Liver (tissue), 8 donors: ENCODE measurements at regions not wholly inside any gene's neighbourhood (a gene's known extent, or its start where the extent isn't known, plus 50 kb on each side); places are given as distances from the start of the nearest gene placed in this dataset.

Source experiments
- DNase-seq: peaks from one replicate; pipeline ENCODE4 v3.0.0-alpha.2; 2017; ENCODE audit warnings: low spot score
- H3K27ac ChIP-seq, 2 donors: one replicate each; pipeline ENCODE4 v1.7.0; 2013; ENCODE audit warnings: inconsistent platforms in 2 of 2, low read length in 2 of 2, control low read depth in 1 of 2, low read depth in 1 of 2, mild to moderate bottlenecking in 1 of 2
- H3K27me3 ChIP-seq, 4 donors: one replicate each; pipeline versions ENCODE4 v1.6.1 to v1.7.0; 2013; ENCODE audit warnings: low read length in 3 of 4, inconsistent platforms in 1 of 4, mild to moderate bottlenecking in 1 of 4, moderate library complexity in 1 of 4; ENCODE audit not compliant: control insufficient read depth in 4 of 4, insufficient read depth in 4 of 4
- H3K36me3 ChIP-seq, 4 donors: one replicate each; pipeline versions ENCODE4 v1.6.1 to v1.7.0; 2013; ENCODE audit warnings: low read length in 3 of 4, mild to moderate bottlenecking in 3 of 4, low read depth in 1 of 4, moderate library complexity in 1 of 4; ENCODE audit not compliant: control insufficient read depth in 4 of 4, insufficient read depth in 3 of 4
- H3K4me1 ChIP-seq, 4 donors: one replicate each; pipeline versions ENCODE4 v1.6.1 to v1.7.0; 2013; ENCODE audit warnings: low read length in 3 of 4, mild to moderate bottlenecking in 3 of 4, moderate library complexity in 1 of 4; ENCODE audit not compliant: control insufficient read depth in 4 of 4, insufficient read depth in 4 of 4
- H3K4me3 ChIP-seq, 3 donors: one replicate each; pipeline versions ENCODE4 v1.6.1 to v1.7.0; 2013; ENCODE audit warnings: low read length in 3 of 3, control low read depth in 1 of 3, low read depth in 1 of 3, mild to moderate bottlenecking in 1 of 3
- H3K9ac ChIP-seq, 2 donors: one replicate each; pipeline ENCODE4 v1.7.0; 2013; ENCODE audit warnings: low read length in 2 of 2, mild to moderate bottlenecking in 2 of 2, moderate library complexity in 2 of 2, control low read depth in 1 of 2, low read depth in 1 of 2
- H3K9me3 ChIP-seq, 4 donors: one replicate each; pipeline versions ENCODE4 v1.6.1 to v1.7.0; 2013; ENCODE audit warnings: low read length in 3 of 4; ENCODE audit not compliant: control insufficient read depth in 4 of 4
- ATF3 ChIP-seq: IDR thresholded peaks from 2 replicates; pipeline ENCODE4 v1.6.1; 2016; ENCODE audit warnings: antibody characterized with exemption
- CTCF ChIP-seq: fragments of 150-350 bp; IDR thresholded peaks from 2 replicates; pipeline ENCODE4 v1.5.1; 2017; ENCODE audit warnings: improper control_type of control experiment, low read depth, low read length; ENCODE audit not compliant: missing input control
- EGR1 ChIP-seq, 2 donors: IDR thresholded peaks; 2 replicates each; pipeline ENCODE4 v1.6.1; 2016 to 2018; ENCODE audit warnings: antibody characterized with exemption in 2 of 2, low read depth in 2 of 2
- FOXA2 ChIP-seq: IDR thresholded peaks from 2 replicates; pipeline ENCODE4 v1.6.1; 2016; ENCODE audit warnings: antibody characterized with exemption
- GABPA ChIP-seq, 2 donors: IDR thresholded peaks in 1 of 2; conservative IDR thresholded peaks in 1 of 2; 2 replicates each; pipeline ENCODE4 v1.6.1; 2016; ENCODE audit warnings: antibody characterized with exemption in 2 of 2, mild to moderate bottlenecking in 1 of 2, moderate library complexity in 1 of 2
- HNF4A ChIP-seq, 2 donors: conservative IDR thresholded peaks; 2 replicates each; pipeline ENCODE4 v1.6.1; 2016; ENCODE audit warnings: antibody characterized with exemption in 2 of 2, mild to moderate bottlenecking in 2 of 2
- HNF4G ChIP-seq: IDR thresholded peaks from 2 replicates; pipeline ENCODE4 v1.6.1; 2016; ENCODE audit warnings: antibody characterized with exemption
- JUND ChIP-seq, 2 donors: IDR thresholded peaks; 2 replicates each; pipeline ENCODE4 v1.6.1; 2016; ENCODE audit warnings: antibody characterized with exemption in 2 of 2
- MAX ChIP-seq: IDR thresholded peaks from 2 replicates; pipeline ENCODE4 v1.6.1; 2016; ENCODE audit warnings: antibody characterized with exemption
- NR2F2 ChIP-seq: IDR thresholded peaks from 2 replicates; pipeline ENCODE4 v1.6.1; 2016; ENCODE audit warnings: antibody characterized with exemption
- RAD21 ChIP-seq, 2 donors: IDR thresholded peaks; 2 replicates each; pipeline ENCODE4 v1.6.1; 2016; ENCODE audit warnings: antibody characterized with exemption in 2 of 2, mild to moderate bottlenecking in 2 of 2
- REST ChIP-seq: IDR thresholded peaks from 2 replicates; pipeline ENCODE4 v1.6.1; 2016; ENCODE audit warnings: antibody characterized with exemption, mild to moderate bottlenecking
- RXRA ChIP-seq, 2 donors: IDR thresholded peaks; 2 replicates each; pipeline ENCODE4 v1.6.1; 2017 to 2018; ENCODE audit warnings: antibody characterized with exemption in 2 of 2, mild to moderate bottlenecking in 1 of 2
- SP1 ChIP-seq: IDR thresholded peaks from 2 replicates; pipeline ENCODE4 v1.6.1; 2018; ENCODE audit warnings: antibody characterized with exemption, mild to moderate bottlenecking
- TAF1 ChIP-seq: conservative IDR thresholded peaks from 2 replicates; pipeline ENCODE4 v1.6.1; 2016; ENCODE audit warnings: antibody characterized with exemption, mild to moderate bottlenecking
- YY1 ChIP-seq: IDR thresholded peaks from 2 replicates; pipeline ENCODE4 v1.6.1; 2016; ENCODE audit warnings: antibody characterized with exemption, mild to moderate bottlenecking
- ZBTB33 ChIP-seq: IDR thresholded peaks from 2 replicates; pipeline ENCODE4 v1.6.1; 2016; ENCODE audit warnings: antibody characterized with exemption
- WGBS: extraction: QIAGEN DNeasy Blood & Tissue Kit; methylation state at CpG from one replicate; pipeline ENCODE4 v1.1.7; 2013; 5-methylcytosine and 5-hydroxymethylcytosine counted together
- donor health status: healthy.
- donor health status: healthy.
- donor health status: healthy.
- donor health status: healthy.
- donor health status: healthy.

GRCh38 chr3:184449161-184449515 lies 69.3 kb downstream of the CHRD start:
- no peaks in the 10 kb centered on the region for H3K36me3 ChIP-seq
- WGBS: 92% methylated on average over 5 of the region's 5 CpGs

GRCh38 chr3:184450547-184450946 lies 70.7 kb downstream of the CHRD start:
- WGBS: 91% methylated on average over 4 of the region's 4 CpGs
- Histone ChIP-seq H3K4me1 (no peaks in the 10 kb centered on the region), H3K36me3 (no peaks in the 10 kb centered on the region), H3K4me3 (no peak overlapping the region), H3K9me3 (no peaks in the 10 kb centered on the region), H3K27ac (no peak overlapping the region), H3K27me3 (no peaks in the 10 kb centered on the region), H3K9ac (no peak overlapping the region)
- TF ChIP-seq RXRA (IDR thresholded peaks at IDR 0.05): no peak
- no peak for TF ChIP-seq ZBTB33
- TF ChIP-seq EGR1 (IDR thresholded peaks at IDR 0.05; ENCODE audit: low read depth in 2 of 2): no peak
- no peak for TF ChIP-seq JUND (IDR thresholded peaks at IDR 0.05)
- TF ChIP-seq ATF3: no peak
- TF ChIP-seq HNF4G: no peak
- no peak for TF ChIP-seq NR2F2
- TF ChIP-seq GABPA (IDR thresholded peaks at IDR 0.05 in 1 of 2, conservative IDR thresholded peaks at IDR 0.05 in 1 of 2): no peak
- TF ChIP-seq TAF1: no peak
- no peak for TF ChIP-seq CTCF
- TF ChIP-seq RAD21 (IDR thresholded peaks at IDR 0.05): no peak
- TF ChIP-seq SP1: no peak
- no peak for TF ChIP-seq MAX
- TF ChIP-seq FOXA2: no peak
- no peak for TF ChIP-seq YY1
- TF ChIP-seq HNF4A (conservative IDR thresholded peaks at IDR 0.05): no peak
- TF ChIP-seq REST: no peak
- no peak for DNase-seq

More at GRCh38 chr3:184449161-184449515, 69.3 kb downstream of the CHRD start:
- no peaks in the 10 kb centered on the region for H3K4me1 ChIP-seq
- H3K27me3 ChIP-seq: no peaks in the 10 kb centered on the region
- no peak for DNase-seq
- H3K4me3 ChIP-seq: no peak overlapping the region
- no peak overlapping the region for H3K9ac ChIP-seq
- no peak overlapping the region for H3K27ac ChIP-seq
- H3K9me3 ChIP-seq: no peaks in the 10 kb centered on the region
- TF ChIP-seq FOXA2: no peak
- TF ChIP-seq HNF4A (conservative IDR thresholded peaks at IDR 0.05): no peak
